ENCODE measurements at regions not wholly inside any gene's neighbourhood (a gene's known extent, or its start where the extent isn't known, plus 50 kb on each side); places are given as distances from the start of the nearest gene placed in this dataset.

GRCh38 chr2:160735696-160736095 lies 242.1 kb upstream of the RBMS1 start:
- TF ChIP-seq, protein P1, sequence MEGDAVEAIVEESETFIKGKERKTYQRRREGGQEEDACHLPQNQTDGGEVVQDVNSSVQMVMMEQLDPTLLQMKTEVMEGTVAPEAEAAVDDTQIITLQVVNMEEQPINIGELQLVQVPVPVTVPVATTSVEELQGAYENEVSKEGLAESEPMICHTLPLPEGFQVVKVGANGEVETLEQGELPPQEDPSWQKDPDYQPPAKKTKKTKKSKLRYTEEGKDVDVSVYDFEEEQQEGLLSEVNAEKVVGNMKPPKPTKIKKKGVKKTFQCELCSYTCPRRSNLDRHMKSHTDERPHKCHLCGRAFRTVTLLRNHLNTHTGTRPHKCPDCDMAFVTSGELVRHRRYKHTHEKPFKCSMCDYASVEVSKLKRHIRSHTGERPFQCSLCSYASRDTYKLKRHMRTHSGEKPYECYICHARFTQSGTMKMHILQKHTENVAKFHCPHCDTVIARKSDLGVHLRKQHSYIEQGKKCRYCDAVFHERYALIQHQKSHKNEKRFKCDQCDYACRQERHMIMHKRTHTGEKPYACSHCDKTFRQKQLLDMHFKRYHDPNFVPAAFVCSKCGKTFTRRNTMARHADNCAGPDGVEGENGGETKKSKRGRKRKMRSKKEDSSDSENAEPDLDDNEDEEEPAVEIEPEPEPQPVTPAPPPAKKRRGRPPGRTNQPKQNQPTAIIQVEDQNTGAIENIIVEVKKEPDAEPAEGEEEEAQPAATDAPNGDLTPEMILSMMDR (IDR thresholded peaks at IDR 0.05; ENCODE audit: insufficient read depth, low read length), result no peak
- no peak for TF ChIP-seq GABPA (IDR thresholded peaks at IDR 0.05; ENCODE audit: low read depth)
